Posterior cingulate gyrus (tissue), 11 donors: ENCODE measurements at regions not wholly inside any gene's neighbourhood (a gene's known extent, or its start where the extent isn't known, plus 50 kb on each side); places are given as distances from the start of the nearest gene placed in this dataset.

Experiments
- DNase-seq, 10 donors: peaks; one replicate each; pipeline versions ENCODE4 v3.0.0 to v3.0.0-alpha.2; 2020 to 2021; ENCODE audit warnings: mixed read lengths in 3 of 10
- intact Hi-C: fragments of 100-400 bp; cut with DNase I; formaldehyde crosslinking; loops from one replicate; pipeline ENCODE4 v1.15.1; 2023

- intact Hi-C loops: loop anchor here (5.0 kb wide), 2 partner anchors 72 to 393 kb away; no protein-coding TSS in a partner anchor
- no peak for DNase-seq
Observed at GRCh38 chr21:24118738-24119459, 1488.4 kb downstream of the MRPL39 start.

GRCh38 chr21:24115141-24115540, 1492.1 kb downstream of the MRPL39 start:
- intact Hi-C loops: loop anchor here (5.0 kb wide), 2 partner anchors 68 to 397 kb away; no protein-coding TSS in a partner anchor
- no peak for DNase-seq

GRCh38 chr21:24112020-24112419, 1495.3 kb downstream of the MRPL39 start:
- intact Hi-C loops: no loop called here
- no peak for DNase-seq

- intact Hi-C loops: no loop called here
- no peak for DNase-seq
Observed at GRCh38 chr21:24110846-24111245, 1496.4 kb downstream of the MRPL39 start.

DNA sequence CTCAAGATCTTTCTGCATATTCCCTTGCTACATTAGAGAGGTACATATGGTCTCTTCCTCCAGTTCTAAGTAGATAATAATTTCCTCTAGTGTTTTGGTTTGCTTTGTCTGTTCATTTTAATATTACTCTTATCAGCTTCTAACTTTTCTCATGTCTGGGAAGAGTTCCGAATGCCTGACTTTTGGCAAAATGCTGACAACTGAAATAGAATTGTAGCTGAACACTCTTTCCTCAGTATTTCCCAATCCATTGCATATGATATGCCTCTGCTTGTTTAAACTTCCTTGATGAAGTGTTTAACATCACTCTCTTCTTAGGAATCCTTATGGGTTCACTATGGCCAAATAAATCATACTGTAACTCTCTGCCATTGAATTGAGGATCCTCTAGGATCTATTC, 1510.1 kb downstream of the MRPL39 start:
- intact Hi-C loops: no loop called here
- no peak for DNase-seq

DNA sequence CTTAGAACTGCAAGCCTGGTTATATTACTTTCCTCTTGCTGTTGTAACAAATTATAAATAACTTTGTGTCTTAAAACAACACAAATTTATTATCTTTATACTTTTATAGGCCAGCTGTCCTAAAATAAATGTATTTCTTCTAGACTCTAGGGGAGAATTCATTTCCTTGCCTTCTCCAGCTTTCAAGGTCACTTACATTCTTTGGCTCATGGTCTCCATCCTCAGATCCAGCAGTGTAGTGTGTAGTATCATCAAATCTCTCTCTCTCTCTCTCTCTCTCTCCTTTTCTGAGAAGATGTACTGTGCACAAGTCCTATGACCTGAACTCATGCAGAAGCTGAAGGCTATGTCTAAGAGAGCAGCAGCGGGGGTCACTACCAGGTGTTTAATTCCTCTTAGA, 1510.6 kb downstream of the MRPL39 start:
- intact Hi-C loops: no loop called here

GRCh38 chr21:24093032-24093431, 1514.2 kb downstream of the MRPL39 start:
- intact Hi-C loops: no loop called here
- DNase-seq: no peak

More for the DNA sequence above, 1510.6 kb downstream of the MRPL39 start:
- DNase-seq: no peak

- intact Hi-C loops: no loop called here
- DNase-seq: no peak
Observed at GRCh38 chr21:24076179-24076578, 1531.1 kb downstream of the MRPL39 start.

- intact Hi-C loops: no loop called here
- DNase-seq: no peak
Observed at GRCh38 chr21:24055696-24056095, 1551.6 kb downstream of the MRPL39 start.

DNA sequence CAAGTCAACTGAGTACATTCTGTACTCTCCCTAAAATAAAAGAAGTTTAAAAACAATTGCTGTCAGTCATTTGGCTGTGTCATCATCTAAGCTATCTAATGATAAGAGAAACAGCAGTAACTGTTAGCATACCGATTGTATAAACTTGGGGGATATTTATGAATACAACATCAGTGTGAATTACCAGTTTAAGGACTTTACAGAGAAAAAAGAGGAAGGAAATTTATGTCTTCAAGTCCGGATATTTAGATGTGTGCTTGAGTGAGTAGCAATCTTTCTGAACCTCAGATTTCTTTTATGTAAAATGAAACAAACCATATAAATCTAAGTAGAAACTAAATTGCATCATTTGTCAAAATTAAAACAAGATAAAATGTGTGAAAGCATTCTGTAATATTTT, 1557.0 kb downstream of the MRPL39 start:
- intact Hi-C loops: no loop called here
- no peak for DNase-seq

DNA sequence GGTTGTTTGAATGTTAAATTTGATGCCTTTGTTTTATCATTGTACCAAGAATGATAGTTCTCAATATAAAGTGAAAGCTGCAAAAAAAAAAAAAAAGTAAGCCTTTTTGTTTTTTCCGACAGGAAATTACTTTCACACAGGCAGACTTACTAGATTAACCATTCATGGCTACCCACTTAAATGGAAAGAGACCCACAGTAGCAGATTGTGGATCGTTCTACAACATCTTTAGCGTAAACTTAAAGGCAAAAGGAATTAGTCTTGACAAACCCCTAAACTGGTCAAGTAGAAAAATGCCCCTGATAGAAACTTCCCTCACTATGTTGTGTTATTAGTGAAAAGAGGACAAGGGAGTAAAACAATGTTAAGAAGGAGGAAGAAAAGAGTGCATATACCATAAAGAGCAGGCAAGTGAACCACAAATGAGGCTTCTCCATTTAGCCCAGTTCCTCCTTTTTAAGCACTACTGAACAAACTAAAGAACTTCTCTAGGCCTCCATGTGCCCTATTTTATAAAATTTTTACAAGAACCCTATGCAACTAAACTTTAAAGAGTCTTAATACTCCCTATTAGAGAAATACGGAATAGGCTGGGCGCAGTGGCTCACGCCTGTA, 1560.3 kb downstream of the MRPL39 start:
- intact Hi-C loops: loop anchor here (5.0 to 10.0 kb wide), 3 partner anchors 70 to 468 kb away; no protein-coding TSS in a partner anchor
- no peak for DNase-seq

GRCh38 chr21:24045775-24046215, 1561.5 kb downstream of the MRPL39 start:
- DNase-seq: peak; percentile 86 to 99 (median 92)
- intact Hi-C loops: loop anchor here (5.0 to 10.0 kb wide), 3 partner anchors 72 to 469 kb away; no protein-coding TSS in a partner anchor

GRCh38 chr21:24045373-24045772, 1561.9 kb downstream of the MRPL39 start:
- no peak for DNase-seq
- intact Hi-C loops: loop anchor here (5.0 to 10.0 kb wide), 3 partner anchors 72 to 469 kb away; no protein-coding TSS in a partner anchor

- DNase-seq: no peak
- intact Hi-C loops: loop anchor here (10.0 kb wide), 2 partner anchors 188 to 472 kb away; no protein-coding TSS in a partner anchor
Observed at GRCh38 chr21:24042687-24043086, 1564.6 kb downstream of the MRPL39 start.

GRCh38 chr21:24032709-24033232, 1574.5 kb downstream of the MRPL39 start:
- intact Hi-C loops: no loop called here
- no peak for DNase-seq

GRCh38 chr21:24027396-24027795, 1579.9 kb downstream of the MRPL39 start:
- intact Hi-C loops: no loop called here
- no peak for DNase-seq

DNA sequence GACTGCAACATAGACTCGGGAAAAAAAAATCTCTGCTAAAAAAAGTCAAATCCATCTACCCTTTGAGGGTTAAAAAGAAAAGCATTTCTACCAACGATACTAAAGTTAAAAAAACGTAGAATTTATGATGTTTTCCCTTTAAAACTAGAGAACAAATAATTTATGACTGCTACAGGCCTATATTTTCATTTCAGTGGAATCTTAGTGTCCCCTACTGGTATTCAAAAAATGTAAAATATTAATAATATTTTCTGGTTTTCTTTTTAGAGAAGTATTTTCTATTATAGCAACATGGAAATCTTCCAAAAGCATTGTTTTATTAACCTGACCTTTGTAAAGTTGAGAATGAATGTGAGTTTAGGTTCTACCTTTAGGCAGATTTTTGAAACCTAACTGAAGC, 1582.2 kb downstream of the MRPL39 start:
- intact Hi-C loops: no loop called here
- DNase-seq: no peak

GRCh38 chr21:24023936-24024335, 1583.3 kb downstream of the MRPL39 start:
- DNase-seq: no peak
- intact Hi-C loops: no loop called here

GRCh38 chr21:24023402-24023801, 1583.9 kb downstream of the MRPL39 start:
- no peak for DNase-seq
- intact Hi-C loops: no loop called here

DNA sequence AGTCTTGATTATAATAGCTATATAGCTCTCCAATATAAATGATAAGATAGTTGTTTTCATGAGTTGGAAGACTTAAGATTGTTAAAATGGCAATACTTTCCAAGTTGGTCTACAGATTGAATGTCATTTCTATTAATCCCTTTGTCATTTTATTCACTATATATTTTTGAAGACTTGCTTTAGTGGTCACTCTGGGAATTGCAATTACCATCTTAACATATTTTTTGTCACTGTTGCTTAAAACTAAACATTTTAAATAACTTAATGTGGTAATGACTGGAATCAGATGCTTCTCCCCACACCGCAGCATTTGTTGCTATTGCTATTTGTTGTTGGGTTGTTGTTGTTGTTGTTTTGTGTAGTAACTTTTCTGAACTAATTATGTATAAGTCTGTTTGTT, 1592.9 kb downstream of the MRPL39 start:
- intact Hi-C loops: no loop called here
- no peak for DNase-seq

- intact Hi-C loops: no loop called here
Observed at GRCh38 chr21:24011087-24011486, 1596.2 kb downstream of the MRPL39 start.

More at GRCh38 chr21:24011087-24011486, 1596.2 kb downstream of the MRPL39 start:
- peak in 1 of 10 donors; percentile 31 for DNase-seq
